ENCODE measurements at regions not wholly inside any gene's neighbourhood (a gene's known extent, or its start where the extent isn't known, plus 50 kb on each side); places are given as distances from the start of the nearest gene placed in this dataset.

GRCh38 chr21:41681939-41682718 lies 84.7 kb downstream of the RIPK4 start:
- Mint-ChIP-seq H3K9me3 (no peaks in the 10 kb centered on the region), H3K27me3 (ENCODE audit: low read depth in 2 of 2) (peaks cover 3 to 6% of the 10 kb centered on the region in 2 donors), H3K27ac (no peak overlapping the region), H3K36me3 (no peaks in the 10 kb centered on the region), H3K4me1 (peaks cover 0 to 5% of the 10 kb centered on the region in 2 donors), H3K4me3 (no peak overlapping the region)
- Histone ChIP-seq H3K4me1 (ENCODE audit: control insufficient read depth, insufficient read depth, low read length) (peaks cover 3% of the 10 kb centered on the region), H3K36me3 (ENCODE audit: control insufficient read depth, insufficient read depth, low read length) (no peaks in the 10 kb centered on the region), H3K9me3 (ENCODE audit: control insufficient read depth, insufficient read depth, low read length) (no peaks in the 10 kb centered on the region), H3K4me3 (ENCODE audit: low read length) (no peak overlapping the region), H3K27me3 (ENCODE audit: control insufficient read depth, insufficient read depth, low read length) (no peaks in the 10 kb centered on the region), H3K27ac (ENCODE audit: low read length) (no peak overlapping the region)
- WGBS (ENCODE audit: insufficient coverage) = 84% methylated on average over 24 of the region's 24 CpGs
- DNase-seq = no peak
- intact Hi-C loops (cut with micrococcal nuclease) = no loop called here
- no peak for ATAC-seq
- TF ChIP-seq, protein P1, sequence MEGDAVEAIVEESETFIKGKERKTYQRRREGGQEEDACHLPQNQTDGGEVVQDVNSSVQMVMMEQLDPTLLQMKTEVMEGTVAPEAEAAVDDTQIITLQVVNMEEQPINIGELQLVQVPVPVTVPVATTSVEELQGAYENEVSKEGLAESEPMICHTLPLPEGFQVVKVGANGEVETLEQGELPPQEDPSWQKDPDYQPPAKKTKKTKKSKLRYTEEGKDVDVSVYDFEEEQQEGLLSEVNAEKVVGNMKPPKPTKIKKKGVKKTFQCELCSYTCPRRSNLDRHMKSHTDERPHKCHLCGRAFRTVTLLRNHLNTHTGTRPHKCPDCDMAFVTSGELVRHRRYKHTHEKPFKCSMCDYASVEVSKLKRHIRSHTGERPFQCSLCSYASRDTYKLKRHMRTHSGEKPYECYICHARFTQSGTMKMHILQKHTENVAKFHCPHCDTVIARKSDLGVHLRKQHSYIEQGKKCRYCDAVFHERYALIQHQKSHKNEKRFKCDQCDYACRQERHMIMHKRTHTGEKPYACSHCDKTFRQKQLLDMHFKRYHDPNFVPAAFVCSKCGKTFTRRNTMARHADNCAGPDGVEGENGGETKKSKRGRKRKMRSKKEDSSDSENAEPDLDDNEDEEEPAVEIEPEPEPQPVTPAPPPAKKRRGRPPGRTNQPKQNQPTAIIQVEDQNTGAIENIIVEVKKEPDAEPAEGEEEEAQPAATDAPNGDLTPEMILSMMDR (IDR thresholded peaks at IDR 0.05) = no peak

DNA sequence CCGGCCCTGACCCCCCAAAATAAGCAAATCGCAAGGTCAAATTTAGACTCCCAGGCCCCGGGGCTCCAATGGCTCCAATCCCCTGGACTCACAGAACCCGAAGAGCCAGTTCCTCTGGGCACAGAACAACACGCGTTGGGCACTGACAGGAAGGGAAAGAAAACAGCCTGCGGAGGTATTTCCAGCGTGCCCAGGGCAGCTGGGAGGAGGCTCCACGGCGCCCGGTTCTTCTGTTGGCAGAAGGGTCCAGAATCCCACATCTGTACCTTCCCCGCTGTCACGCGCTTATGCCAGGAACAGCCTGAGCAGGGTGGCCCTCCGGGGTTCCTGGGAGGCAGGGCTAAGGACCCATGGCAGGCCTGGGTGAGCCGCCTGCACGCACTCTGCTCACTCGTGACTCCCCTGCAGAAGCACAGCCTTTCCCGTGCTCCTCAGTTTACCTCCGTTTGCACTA lies 85.5 kb downstream of the RIPK4 start:
- no peak for ATAC-seq
- no peaks in the 10 kb centered on the region for H3K9me3 Mint-ChIP-seq
- Histone ChIP-seq H3K9me3 (ENCODE audit: control insufficient read depth, insufficient read depth, low read length) (no peaks in the 10 kb centered on the region), H3K27me3 (ENCODE audit: control insufficient read depth, insufficient read depth, low read length) (no peaks in the 10 kb centered on the region), H3K4me3 (ENCODE audit: low read length) (no peak overlapping the region), H3K4me1 (ENCODE audit: control insufficient read depth, insufficient read depth, low read length) (peaks cover 3% of the 10 kb centered on the region), H3K27ac (ENCODE audit: low read length) (no peak overlapping the region), H3K36me3 (ENCODE audit: control insufficient read depth, insufficient read depth, low read length) (no peaks in the 10 kb centered on the region)
- peaks cover 4 to 7% of the 10 kb centered on the region in 2 donors for H3K27me3 Mint-ChIP-seq (ENCODE audit: low read depth in 2 of 2)
- TF ChIP-seq, protein P1 (IDR thresholded peaks at IDR 0.05) = no peak
- no peak for DNase-seq
- H3K36me3 Mint-ChIP-seq = no peaks in the 10 kb centered on the region
- WGBS (ENCODE audit: insufficient coverage) = 88% methylated on average over 20 of the region's 20 CpGs
- H3K4me1 Mint-ChIP-seq = peaks cover 0 to 5% of the 10 kb centered on the region in 2 donors
- intact Hi-C loops (cut with micrococcal nuclease) = no loop called here
- H3K4me3 Mint-ChIP-seq = no peak overlapping the region
- H3K27ac Mint-ChIP-seq = no peak overlapping the region

DNA sequence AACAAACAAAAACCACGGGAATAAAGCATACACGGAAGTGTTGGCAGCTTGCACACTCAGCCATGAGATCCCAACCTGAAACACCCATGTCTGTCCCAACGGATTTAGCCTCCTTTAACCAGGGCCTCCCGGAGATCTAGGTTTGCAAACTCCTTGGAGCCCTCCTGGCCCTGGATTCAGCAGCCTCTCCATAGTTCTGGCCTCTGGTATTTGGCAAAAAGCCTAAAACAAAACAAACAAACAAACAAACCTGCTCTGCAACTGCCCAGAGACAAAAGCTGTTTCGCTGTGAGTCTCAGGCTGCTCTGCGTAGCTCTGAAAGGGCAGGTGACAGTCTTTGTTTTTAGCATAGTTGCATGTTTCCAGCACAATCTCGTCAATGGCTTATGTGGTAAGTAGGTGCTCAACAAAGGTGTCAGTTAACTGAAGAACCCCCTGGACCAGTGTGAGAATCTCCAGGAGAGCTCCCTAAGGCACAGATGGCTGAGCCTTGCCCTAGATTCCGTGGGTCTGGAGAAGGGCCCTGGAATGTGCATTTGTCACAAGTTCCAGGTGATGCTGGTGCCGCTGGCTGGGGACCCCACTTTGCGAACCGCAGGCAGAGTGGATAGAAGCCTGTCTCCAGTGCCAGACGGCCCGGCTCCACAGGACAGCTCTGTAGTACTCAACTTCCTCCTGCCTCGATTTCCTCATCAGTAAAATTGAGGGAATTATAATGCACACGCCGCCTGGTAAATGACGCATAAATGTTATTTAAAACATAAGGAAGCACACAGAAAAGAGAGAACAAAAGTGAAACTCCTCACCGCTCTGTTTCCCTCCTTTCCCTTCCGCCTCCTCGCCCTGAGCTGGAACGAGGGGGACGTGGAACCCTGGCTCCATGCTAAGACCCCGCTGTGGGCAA lies 86.2 kb downstream of the RIPK4 start:
- Mint-ChIP-seq H3K9me3 (no peaks in the 10 kb centered on the region), H3K27ac (no peak overlapping the region), H3K4me3 (no peak overlapping the region), H3K27me3 (ENCODE audit: low read depth in 2 of 2) (peaks cover 7% of the 10 kb centered on the region in 2 donors), H3K4me1 (peaks cover 0 to 5% of the 10 kb centered on the region in 2 donors), H3K36me3 (no peaks in the 10 kb centered on the region)
- Histone ChIP-seq H3K9me3 (ENCODE audit: control insufficient read depth, insufficient read depth, low read length) (no peaks in the 10 kb centered on the region), H3K27ac (ENCODE audit: low read length) (no peak overlapping the region), H3K4me3 (ENCODE audit: low read length) (no peak overlapping the region), H3K4me1 (ENCODE audit: control insufficient read depth, insufficient read depth, low read length) (peaks cover 3% of the 10 kb centered on the region), H3K36me3 (ENCODE audit: control insufficient read depth, insufficient read depth, low read length) (no peaks in the 10 kb centered on the region), H3K27me3 (ENCODE audit: control insufficient read depth, insufficient read depth, low read length) (no peaks in the 10 kb centered on the region)
- DNase-seq (no peak), ATAC-seq (no peak)
- TF ChIP-seq, protein P1 (IDR thresholded peaks at IDR 0.05) = no peak
- intact Hi-C loops (cut with micrococcal nuclease) = no loop called here
- WGBS (ENCODE audit: insufficient coverage) = 85% methylated on average over 23 of the region's 23 CpGs
